G401.6 (cell line): ENCODE measurements at regions not wholly inside any gene's neighbourhood (a gene's known extent, or its start where the extent isn't known, plus 50 kb on each side); places are given as distances from the start of the nearest gene placed in this dataset.
"Not testable (repeated sequence)": the region's sequence is repeated elsewhere in the genome, so short reads cannot be mapped to it uniquely, and the experiment has no call there.

ENCODE experiments used
- FAIRE-seq: peaks from 2 replicates; lab custom pipeline; 2012; peaks lifted over from hg19 to GRCh38; lab: Jason Lieb, UNC

GRCh38 chr12:125794401-125794800 is 729.2 kb downstream of the AACS start:
- FAIRE-seq = no peak

- no peak for FAIRE-seq
These were observed 732.4 kb downstream of the AACS start for GRCh38 chr12:125797421-125798175.

- no peak for FAIRE-seq
These were observed 739.4 kb downstream of the AACS start for GRCh38 chr12:125804660-125805059.

GRCh38 chr12:125824276-125824675 is 759.0 kb downstream of the AACS start:
- FAIRE-seq = no peak

GRCh38 chr12:125835852-125836251 is 770.6 kb downstream of the AACS start:
- FAIRE-seq = no peak

- no peak for FAIRE-seq
These were observed 771.4 kb downstream of the AACS start for GRCh38 chr12:125836647-125837046.

GRCh38 chr12:125841332-125841731 is 776.1 kb downstream of the AACS start:
- no peak for FAIRE-seq

GRCh38 chr12:125852116-125852515 is 786.9 kb downstream of the AACS start:
- FAIRE-seq = no peak

- no peak for FAIRE-seq
These were observed 787.4 kb downstream of the AACS start for GRCh38 chr12:125852679-125853078.

- no peak for FAIRE-seq
These were observed 788.4 kb downstream of the AACS start for GRCh38 chr12:125853670-125854069.

GRCh38 chr12:125856366-125856765 is 791.1 kb downstream of the AACS start:
- no peak for FAIRE-seq

- FAIRE-seq = no peak
These were observed 791.7 kb downstream of the AACS start for GRCh38 chr12:125856896-125857295.

GRCh38 chr12:125860672-125861288 is 795.5 kb downstream of the AACS start:
- FAIRE-seq = no peak

- FAIRE-seq = no peak
These were observed 796.4 kb downstream of the AACS start for GRCh38 chr12:125861299-125862281.

GRCh38 chr12:125865236-125865635 is 800.0 kb downstream of the AACS start:
- not testable (repeated sequence) for FAIRE-seq

- no peak for FAIRE-seq
These were observed 806.8 kb downstream of the AACS start for GRCh38 chr12:125871811-125872594.

GRCh38 chr12:125873016-125873415 is 807.8 kb downstream of the AACS start:
- no peak for FAIRE-seq

- FAIRE-seq = no peak
These were observed 813.2 kb downstream of the AACS start for GRCh38 chr12:125878483-125878882.

- FAIRE-seq = no peak
These were observed 816.9 kb downstream of the AACS start for GRCh38 chr12:125882141-125882540.

GRCh38 chr12:125888921-125889320 is 823.7 kb downstream of the AACS start:
- no peak for FAIRE-seq

GRCh38 chr12:125889742-125890141 is 824.5 kb downstream of the AACS start:
- FAIRE-seq = no peak

- FAIRE-seq = no peak
These were observed 825.2 kb downstream of the AACS start for GRCh38 chr12:125890366-125890905.
